NCI-H146 treated with DMSO at 0.1 percent for 48 hours (cell line): ENCODE measurements at regions not wholly inside any gene's neighbourhood (a gene's known extent, or its start where the extent isn't known, plus 50 kb on each side); places are given as distances from the start of the nearest gene placed in this dataset.
"Not testable (repeated sequence)": the region's sequence is repeated elsewhere in the genome, so short reads cannot be mapped to it uniquely, and the experiment has no call there.

Source experiments
- DNase-seq: peaks from one replicate; lab custom pipeline; 2025; ENCODE audit not compliant: unreplicated experiment; lab: John Stamatoyannopoulos, UW

DNA sequence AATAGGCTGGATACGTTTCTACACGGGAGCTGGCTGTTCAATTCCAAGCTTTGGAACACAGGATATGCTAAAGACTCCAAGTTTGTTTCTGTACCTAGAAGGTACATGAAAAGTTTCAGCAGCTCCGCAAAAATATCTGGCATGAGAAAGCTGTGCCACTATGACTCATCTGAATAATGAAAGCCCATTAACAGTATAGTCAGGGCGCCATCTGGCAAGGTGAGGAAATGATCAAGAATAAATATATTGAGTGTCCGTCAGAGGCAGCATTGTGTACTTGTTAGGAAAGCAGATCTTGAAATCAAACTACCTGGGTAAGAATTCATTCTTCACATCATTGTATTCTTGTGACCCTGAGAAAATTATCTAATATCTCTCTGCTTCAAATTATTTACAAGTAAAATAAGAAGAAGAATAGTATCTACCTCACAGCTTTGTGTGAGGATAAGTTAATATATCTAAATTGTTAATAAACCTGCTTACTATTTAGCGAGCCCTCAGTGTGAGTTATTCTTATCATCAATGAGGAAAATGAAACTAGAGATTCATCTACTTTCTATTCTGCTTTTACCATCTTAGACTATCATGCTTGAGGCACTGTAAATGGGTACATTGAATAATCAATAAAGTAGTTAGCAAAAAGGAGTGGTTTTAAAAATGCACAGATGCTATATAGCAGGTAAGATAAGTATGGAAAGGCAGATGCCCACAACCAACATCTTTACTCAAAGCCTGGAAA, 53.5 kb downstream of the FSCB start:
- DNase-seq, result no peak

- not testable (repeated sequence) for DNase-seq
Measured at GRCh38 chr14:44450232-44450631, 56.9 kb downstream of the FSCB start.

GRCh38 chr14:44449680-44450079, 57.4 kb downstream of the FSCB start:
- DNase-seq, result no peak

DNA sequence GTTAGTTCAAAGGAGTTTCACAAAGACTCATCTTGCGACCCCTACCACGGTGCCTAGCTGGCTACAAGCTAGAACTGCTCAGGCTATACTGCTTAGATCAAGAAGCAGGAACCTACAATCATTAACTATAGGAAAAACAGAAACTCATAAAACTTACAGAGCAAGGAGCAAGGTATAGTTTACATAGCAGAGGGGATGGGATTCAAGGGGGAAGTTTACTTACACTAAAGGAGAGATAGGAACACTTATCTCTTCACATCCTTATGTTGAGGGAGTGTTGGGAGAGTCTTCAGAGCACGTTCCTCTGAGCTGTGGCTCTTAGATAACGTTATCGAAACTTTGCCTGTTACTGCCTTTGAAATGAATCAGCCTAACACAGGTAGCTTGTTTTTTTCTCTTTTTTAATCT, 58.1 kb downstream of the FSCB start:
- DNase-seq, result no peak

GRCh38 chr14:44446965-44447364, 60.1 kb downstream of the FSCB start:
- DNase-seq, result no peak

DNA sequence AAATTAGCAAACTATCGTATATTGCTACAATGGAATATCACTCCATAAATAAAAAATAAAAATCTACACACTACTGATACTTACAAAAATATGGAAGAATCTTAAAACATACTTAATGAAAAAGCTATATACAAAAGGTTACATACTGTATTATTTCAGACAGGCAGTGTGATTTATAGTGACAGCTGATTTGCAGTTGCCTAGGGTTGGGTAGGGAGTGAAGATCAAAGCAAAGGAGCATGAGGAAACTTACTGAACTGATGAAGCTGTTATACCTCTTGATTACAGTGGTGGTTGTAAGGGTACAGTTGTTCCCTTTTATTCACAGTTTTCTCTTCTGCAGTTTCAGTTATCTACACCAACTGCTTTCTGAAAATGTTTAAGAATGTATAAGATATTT, 62.6 kb downstream of the FSCB start:
- DNase-seq, result no peak

GRCh38 chr14:44438936-44439335, 68.1 kb downstream of the FSCB start:
- no peak for DNase-seq

- DNase-seq, result no peak
Measured at GRCh38 chr14:44438221-44438620, 68.9 kb downstream of the FSCB start.

DNA sequence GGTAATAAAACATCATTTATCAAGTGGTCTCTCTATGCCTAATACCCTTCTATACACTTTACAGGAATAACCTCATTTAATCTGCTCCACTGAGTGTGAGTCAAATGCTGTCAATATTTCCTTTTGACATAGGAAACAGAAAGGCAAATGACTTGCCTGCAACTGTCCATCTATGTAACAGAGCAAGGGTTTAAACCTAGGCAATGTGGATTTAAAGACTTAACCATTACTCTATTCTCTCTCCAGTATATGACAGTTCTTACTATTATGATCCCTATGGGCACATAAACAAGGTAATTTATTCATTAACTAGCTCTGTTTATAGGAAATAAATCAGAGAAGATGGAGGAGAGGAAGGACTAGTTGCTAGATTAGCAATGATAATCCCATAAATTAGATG, 70.6 kb downstream of the FSCB start:
- no peak for DNase-seq

GRCh38 chr14:44428231-44428945, 78.7 kb downstream of the FSCB start:
- DNase-seq, result no peak

DNA sequence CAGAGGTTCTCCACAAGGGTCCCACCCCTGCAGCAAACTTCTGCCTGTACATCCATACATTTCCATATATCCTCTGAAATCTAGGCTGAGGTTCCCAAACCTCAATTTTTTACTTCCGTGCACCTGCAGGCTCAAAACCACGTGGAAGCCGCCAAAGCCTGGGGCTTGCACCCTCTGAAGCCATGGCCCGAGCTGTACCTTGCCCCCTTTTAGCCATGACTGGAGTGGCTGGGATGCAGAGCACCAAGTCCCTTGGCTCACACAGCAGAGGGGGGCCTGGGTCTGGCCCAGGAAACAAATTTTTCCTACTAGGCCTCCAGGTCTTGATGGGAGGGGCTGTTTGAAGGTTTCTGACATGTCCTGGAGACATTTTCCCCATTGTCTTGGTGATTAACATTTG, 84.4 kb downstream of the FSCB start:
- DNase-seq, result no peak

- no peak for DNase-seq
Measured at GRCh38 chr14:44420226-44420625, 86.9 kb downstream of the FSCB start.

DNA sequence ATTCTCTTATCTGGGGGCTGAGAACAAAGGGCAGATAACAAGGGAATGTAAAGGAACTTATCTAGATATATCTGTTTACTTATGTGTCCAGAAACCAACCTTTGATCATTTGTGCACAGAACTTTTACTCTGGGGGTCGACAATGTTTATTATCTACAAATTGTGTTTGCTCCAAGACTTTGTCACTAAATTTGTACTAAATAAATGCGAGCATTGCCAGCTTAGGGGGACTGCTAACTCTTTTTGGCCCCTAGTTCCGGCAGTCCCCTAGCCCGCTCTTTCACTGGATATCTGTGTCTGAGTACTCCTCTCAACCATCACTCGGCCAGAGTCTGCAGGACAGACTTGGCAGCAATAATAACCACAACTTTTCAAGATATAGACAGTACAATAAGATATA, 88.2 kb downstream of the FSCB start:
- no peak for DNase-seq

- DNase-seq, result no peak
Measured at GRCh38 chr14:44417809-44418208, 89.3 kb downstream of the FSCB start.

- DNase-seq, result no peak
Measured at GRCh38 chr14:44414646-44415045, 92.4 kb downstream of the FSCB start.

DNA sequence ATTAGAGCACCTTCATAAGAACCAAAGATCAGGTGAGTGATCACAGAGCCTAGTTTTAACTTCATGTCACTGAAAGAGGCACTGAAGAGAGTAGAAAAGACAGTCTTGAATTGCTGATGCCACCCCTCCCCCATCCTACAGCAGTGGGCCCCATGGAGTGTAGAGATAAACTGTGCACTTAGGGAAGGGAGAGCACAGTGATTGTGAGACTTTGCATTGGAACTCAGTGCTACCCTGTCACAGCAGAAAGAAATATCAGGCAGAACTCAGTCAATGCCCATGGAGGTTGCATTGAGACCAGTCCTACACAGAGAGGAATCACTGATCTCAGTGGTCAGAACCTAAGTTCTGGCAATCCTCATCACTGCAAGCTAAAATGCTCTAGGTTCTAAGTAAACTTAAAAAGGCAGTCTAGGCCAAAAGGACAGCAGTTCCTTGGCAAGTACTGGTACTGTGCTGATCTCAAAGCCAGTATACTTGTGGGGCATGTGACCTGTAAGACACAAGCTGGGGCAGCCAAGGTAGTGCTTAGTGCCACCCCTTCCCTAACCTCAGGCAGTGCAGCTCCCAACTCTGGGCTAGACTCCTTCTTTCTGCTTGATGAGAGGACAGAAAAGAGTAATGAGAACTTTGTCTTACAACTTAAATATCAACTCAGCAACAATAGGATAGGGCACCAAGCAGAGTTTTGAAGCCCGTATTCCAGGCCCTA, 94.1 kb downstream of the FSCB start:
- DNase-seq, result no peak

DNA sequence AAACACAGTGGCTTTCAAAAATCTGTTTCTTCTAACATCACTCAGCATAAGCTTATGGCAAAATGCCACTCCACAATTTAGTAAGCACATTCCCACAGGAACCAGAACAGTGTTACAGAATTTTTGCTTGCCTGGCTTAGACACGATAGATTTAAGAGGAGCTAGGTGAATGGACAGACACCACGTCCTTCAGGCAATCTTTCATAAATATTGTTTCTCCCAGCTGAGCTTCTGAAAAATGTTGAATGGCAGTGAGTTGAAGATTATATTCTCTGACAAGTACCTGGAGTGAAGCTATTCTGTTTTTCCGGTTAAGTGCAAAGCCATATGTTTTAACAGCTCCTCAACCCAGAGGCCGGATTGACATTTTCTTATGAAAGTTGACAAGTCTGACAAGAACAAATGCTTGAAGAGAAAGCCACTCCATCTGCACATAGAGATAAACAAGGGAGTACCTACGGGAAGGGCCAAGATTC, 102.0 kb downstream of the FSCB start:
- DNase-seq, result no peak

- DNase-seq, result no peak
Measured at GRCh38 chr14:44404599-44404998, 102.5 kb downstream of the FSCB start.

DNA sequence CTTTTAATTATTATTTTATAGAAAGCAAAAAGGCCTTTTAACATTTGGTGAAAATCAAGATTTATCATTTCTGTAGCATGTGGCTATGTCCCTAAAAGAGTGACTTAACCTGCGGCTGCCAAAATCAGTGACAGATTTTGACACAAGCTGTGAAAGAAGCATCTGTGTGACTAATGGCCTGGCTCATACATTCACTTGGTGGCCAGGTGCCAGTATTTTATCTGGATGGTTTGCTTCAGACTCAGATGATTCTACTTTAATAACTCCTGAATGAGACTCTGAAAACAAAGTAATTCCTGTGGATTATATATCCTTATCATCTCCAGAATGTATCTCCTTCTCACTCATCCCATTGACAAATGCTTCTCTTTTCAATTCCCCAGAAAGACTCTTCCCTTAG, 103.0 kb downstream of the FSCB start:
- DNase-seq, result no peak

GRCh38 chr14:44403193-44403592, 103.9 kb downstream of the FSCB start:
- no peak for DNase-seq

DNA sequence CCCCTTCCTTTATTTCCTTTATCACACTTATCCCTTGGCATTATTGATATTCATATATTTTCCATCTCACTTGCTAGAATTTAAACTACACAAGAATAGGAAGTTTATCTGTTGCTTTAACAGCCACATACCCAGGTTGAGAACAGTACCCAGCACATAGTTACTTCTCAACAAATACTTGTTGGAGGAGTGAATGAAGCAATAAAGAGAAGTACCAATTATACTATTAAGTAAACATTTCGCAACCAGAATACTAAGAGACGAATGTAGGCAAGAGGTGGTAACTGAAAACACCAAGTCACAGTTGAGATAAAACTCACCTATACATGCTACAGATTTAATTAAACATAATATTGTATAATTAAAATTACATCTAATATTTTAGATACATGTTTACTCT, 110.9 kb downstream of the FSCB start:
- DNase-seq, result no peak

- DNase-seq, result no peak
Measured at GRCh38 chr14:44392984-44393383, 114.1 kb downstream of the FSCB start.
